Neural progenitor cell (in vitro differentiated cells): ENCODE measurements at regions not wholly inside any gene's neighbourhood (a gene's known extent, or its start where the extent isn't known, plus 50 kb on each side); places are given as distances from the start of the nearest gene placed in this dataset.

ENCODE experiments used
- EZH2 ChIP-seq: fragments of 200-600 bp; sonication (generic); IDR thresholded peaks from 2 replicates; pipeline ENCODE4 v1.6.1; 2017; ENCODE audit warnings: antibody characterized with exemption, mild to moderate bottlenecking, moderate library complexity
- EZH2phosphoT487 ChIP-seq: fragments of 200-600 bp; sonication (generic); IDR thresholded peaks from 2 replicates; pipeline ENCODE4 v1.6.1; 2017; ENCODE audit warnings: antibody characterized with exemption
- TF ChIP-seq, protein P1 (sequence below): fragments of 200-600 bp; sonication (generic); IDR thresholded peaks from 2 replicates; pipeline ENCODE4 v1.5.1; 2017; ENCODE audit warnings: antibody characterized with exemption, mild to moderate bottlenecking

- TF ChIP-seq EZH2phosphoT487 (no peak), EZH2 (no peak)
- TF ChIP-seq, protein P1, sequence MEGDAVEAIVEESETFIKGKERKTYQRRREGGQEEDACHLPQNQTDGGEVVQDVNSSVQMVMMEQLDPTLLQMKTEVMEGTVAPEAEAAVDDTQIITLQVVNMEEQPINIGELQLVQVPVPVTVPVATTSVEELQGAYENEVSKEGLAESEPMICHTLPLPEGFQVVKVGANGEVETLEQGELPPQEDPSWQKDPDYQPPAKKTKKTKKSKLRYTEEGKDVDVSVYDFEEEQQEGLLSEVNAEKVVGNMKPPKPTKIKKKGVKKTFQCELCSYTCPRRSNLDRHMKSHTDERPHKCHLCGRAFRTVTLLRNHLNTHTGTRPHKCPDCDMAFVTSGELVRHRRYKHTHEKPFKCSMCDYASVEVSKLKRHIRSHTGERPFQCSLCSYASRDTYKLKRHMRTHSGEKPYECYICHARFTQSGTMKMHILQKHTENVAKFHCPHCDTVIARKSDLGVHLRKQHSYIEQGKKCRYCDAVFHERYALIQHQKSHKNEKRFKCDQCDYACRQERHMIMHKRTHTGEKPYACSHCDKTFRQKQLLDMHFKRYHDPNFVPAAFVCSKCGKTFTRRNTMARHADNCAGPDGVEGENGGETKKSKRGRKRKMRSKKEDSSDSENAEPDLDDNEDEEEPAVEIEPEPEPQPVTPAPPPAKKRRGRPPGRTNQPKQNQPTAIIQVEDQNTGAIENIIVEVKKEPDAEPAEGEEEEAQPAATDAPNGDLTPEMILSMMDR, result no peak
Observed at GRCh38 chr5:162668926-162669325, 601.4 kb downstream of the GABRG2 start.
